ENCODE measurements at regions not wholly inside any gene's neighbourhood (a gene's known extent, or its start where the extent isn't known, plus 50 kb on each side); places are given as distances from the start of the nearest gene placed in this dataset.

DNA sequence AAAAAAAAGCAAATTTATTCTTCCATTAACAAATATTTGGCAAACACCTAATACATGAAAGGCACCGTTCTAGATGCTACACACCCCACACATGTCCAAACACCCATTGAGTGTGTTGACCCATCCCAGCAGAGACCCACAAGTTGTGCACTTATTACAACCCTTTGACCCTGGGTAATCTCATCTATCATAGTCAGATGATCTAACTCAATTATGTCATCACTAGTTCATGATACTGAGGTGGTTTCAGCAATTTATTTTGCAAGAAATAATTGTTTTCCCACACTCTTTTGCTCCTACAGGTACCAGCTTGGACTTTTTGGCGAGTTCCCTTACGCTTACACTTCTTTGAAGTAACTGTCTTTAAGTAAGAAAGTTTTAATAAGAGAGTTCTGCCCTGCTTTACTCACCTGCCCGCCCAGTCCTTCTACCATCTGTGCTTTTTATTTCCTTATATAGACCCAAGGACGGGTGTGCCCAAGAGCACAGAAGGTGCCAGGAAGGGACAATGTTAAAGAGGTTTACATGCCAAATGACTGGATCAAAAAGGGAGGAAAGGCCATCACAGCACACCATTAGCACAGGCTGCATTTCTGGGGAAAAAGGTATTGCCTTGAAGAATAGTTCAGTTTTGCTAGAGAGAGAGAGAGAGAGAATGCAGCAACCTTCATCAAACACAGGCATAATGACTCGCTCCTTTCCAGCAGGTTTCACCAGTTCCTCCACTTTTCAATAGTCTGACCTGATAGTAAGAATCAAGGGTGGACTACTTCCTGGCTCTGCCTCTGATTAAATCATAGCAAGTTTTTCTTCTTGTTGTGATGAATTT, 54.5 kb upstream of the ATP11B start:
- DNase-seq, result no peak

DNA sequence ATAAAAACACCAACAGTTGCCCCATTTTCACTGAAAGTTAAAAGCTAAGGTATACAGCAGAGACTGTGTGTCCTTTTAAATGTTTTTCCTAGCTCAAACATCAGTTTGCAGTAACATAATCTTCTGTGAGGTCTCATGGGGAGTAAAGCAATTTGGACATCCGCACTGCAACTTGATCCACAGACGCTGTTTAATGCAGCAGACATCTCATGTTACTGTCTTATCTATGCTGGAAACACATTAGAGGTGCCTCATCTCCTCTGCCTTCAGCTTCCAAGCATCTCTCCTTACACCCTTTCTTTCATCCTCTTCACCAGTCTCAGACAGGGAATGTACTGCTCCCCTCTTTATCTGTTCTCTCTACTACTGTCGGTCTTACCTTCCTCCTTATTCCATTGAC, 53.7 kb upstream of the ATP11B start:
- no peak for DNase-seq

DNA sequence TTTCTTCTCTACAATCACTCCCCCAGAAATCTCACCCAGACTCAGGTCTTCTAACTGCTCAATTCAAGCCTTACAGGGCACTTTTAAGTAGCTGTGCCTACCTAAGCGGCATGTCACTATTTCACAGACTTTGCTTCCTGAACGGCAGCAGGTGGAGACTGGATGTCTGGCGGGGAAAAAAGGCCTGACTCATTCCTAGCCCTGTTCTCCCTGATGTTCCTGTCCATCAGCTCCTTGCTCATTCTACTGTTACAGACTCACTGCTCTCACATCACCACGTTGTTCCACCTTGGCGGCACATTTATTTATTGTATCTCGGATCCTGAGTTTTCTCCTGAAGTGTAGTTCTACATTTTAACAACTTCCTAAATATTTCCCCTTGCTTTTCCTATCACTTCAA, 52.6 kb upstream of the ATP11B start:
- no peak for DNase-seq

DNA sequence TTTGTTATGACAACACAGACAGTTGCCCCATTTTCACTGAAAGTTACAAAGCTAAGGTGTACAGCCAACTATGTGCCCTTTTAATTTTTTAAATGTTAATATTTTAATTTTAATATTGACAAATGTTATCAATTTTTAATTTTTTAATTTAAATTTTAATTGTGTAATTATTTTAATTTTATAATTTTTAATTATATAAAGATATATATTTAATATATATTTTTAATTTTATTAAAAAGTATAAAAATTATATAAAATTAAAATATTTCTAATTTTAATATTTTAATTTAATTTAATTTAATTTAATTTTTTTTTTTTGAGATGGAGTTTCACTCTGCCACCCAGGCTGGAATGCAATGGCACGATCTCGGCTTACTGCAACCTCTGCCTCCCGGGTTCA, 52.1 kb upstream of the ATP11B start:
- DNase-seq, result no peak

Data from DMS79 treated with DMSO at 0.1 percent for 48 hours (cell line).